ENCODE measurements at regions not wholly inside any gene's neighbourhood (a gene's known extent, or its start where the extent isn't known, plus 50 kb on each side); places are given as distances from the start of the nearest gene placed in this dataset.

GRCh38 chr1:63041660-63042059, 257.7 kb downstream of the ATG4C start:
- no peak for DNase-seq

GRCh38 chr1:63042278-63042677, 258.3 kb downstream of the ATG4C start:
- peak; percentile 26 for DNase-seq

GRCh38 chr1:63046539-63046938, 262.6 kb downstream of the ATG4C start:
- no peak for DNase-seq

GRCh38 chr1:63049135-63049534, 265.2 kb downstream of the ATG4C start:
- no peak for DNase-seq

GRCh38 chr1:63051356-63051755, 267.4 kb downstream of the ATG4C start:
- no peak for DNase-seq

- DNase-seq, result no peak
These were observed 268.0 kb downstream of the ATG4C start for GRCh38 chr1:63051886-63052285.

- no peak for DNase-seq
These were observed 268.2 kb upstream of the FOXD3 start for GRCh38 chr1:63054184-63054583.

GRCh38 chr1:63063367-63063766, 259.0 kb upstream of the FOXD3 start:
- no peak for DNase-seq

GRCh38 chr1:63064135-63064534, 258.2 kb upstream of the FOXD3 start:
- no peak for DNase-seq

GRCh38 chr1:63068626-63069025, 253.7 kb upstream of the FOXD3 start:
- no peak for DNase-seq

- no peak for DNase-seq
These were observed 253.2 kb upstream of the FOXD3 start for GRCh38 chr1:63069214-63069613.

- peak; percentile 16 for DNase-seq
These were observed 248.8 kb upstream of the FOXD3 start for GRCh38 chr1:63073309-63074306.

GRCh38 chr1:63074321-63074720, 248.0 kb upstream of the FOXD3 start:
- DNase-seq, result no peak

GRCh38 chr1:63082766-63083165, 239.6 kb upstream of the FOXD3 start:
- DNase-seq, result no peak

GRCh38 chr1:63087966-63088365, 234.4 kb upstream of the FOXD3 start:
- DNase-seq, result no peak

- DNase-seq, result no peak
These were observed 223.2 kb upstream of the FOXD3 start for GRCh38 chr1:63099188-63099587.

- DNase-seq, result no peak
These were observed 221.0 kb upstream of the FOXD3 start for GRCh38 chr1:63101336-63101735.

- no peak for DNase-seq
These were observed 218.7 kb upstream of the FOXD3 start for GRCh38 chr1:63103682-63104081.

- DNase-seq, result no peak
These were observed 215.3 kb upstream of the FOXD3 start for GRCh38 chr1:63107066-63107465.

GRCh38 chr1:63108206-63108605, 214.2 kb upstream of the FOXD3 start:
- DNase-seq, result no peak

GRCh38 chr1:63112155-63112900, 210.0 kb upstream of the FOXD3 start:
- DNase-seq, result no peak

- no peak for DNase-seq
These were observed 206.8 kb upstream of the FOXD3 start for GRCh38 chr1:63115527-63115926.

- DNase-seq, result no peak
These were observed 206.4 kb upstream of the FOXD3 start for GRCh38 chr1:63116016-63116415.
